ENCODE measurements at regions not wholly inside any gene's neighbourhood (a gene's known extent, or its start where the extent isn't known, plus 50 kb on each side); places are given as distances from the start of the nearest gene placed in this dataset.

- no peak for DNase-seq (ENCODE audit: low read depth, low spot score)
These were observed 119.2 kb downstream of the CCNA1 start for GRCh38 chr13:36551445-36551844.

DNA sequence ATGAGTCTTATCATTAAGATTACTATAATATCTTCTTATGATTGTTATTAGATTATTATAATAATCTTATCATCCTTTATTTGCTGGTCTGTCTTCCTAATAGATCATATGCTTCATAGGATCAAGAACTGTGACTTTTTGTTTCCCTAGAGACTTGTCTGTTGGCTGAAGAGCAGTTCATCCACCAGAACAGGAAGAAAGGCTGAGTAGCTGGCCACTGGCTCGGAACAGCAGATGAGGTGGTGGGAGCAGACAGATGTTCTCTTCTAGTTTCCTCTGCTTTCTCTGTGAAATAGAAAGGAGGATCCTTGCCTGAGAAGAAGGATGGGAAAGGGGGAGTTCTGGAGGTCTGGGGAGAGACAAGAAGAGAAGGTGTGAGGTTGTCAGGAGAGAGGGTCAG lies 120.0 kb downstream of the CCNA1 start:
- DNase-seq (ENCODE audit: low read depth, low spot score), result no peak

DNA sequence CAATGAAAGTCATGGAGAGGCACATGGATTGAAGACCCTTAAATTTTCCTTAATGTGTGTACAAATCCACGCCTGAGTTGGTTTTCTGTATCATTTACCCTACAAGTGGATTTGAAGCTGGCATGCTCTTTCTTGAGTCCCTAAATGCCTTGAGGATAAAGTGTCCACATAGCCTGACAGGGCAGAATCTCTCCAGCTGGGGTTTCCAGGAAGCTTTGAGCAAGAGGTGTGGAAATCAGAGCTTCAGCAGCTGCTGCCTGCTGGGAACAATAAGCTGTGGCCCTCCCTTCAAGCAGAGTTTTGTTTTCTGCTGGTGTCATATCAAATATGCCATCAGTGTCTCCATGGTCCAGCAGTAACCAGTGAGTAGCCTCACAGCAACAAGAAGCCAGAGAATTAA lies 120.3 kb upstream of the SERTM1 start:
- no peak for DNase-seq (ENCODE audit: low read depth, low spot score)

GRCh38 chr13:36555151-36555986 lies 118.5 kb upstream of the SERTM1 start:
- no peak for DNase-seq (ENCODE audit: low read depth, low spot score)

DNA sequence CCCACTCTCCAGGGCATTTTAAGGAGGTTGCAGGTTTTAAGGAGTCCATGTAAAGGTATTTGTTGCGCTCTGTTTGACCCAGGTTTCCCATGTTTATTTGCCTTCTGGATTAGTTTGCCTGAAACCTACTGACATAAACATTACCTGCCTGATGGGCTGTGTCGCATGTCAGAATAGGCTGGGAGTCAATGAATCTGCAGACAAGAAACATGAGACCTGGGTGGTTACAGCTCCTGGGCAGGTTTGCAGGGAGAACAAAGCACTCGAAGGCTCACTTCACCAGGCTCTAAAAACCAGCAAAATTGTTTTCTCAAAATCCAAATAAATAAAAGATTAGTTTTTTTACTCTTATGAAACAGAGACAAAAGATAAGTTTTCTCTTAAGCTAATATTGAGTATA lies 114.4 kb upstream of the SERTM1 start:
- no peak for DNase-seq (ENCODE audit: low read depth, low spot score)

GRCh38 chr13:36567485-36567884 lies 106.3 kb upstream of the SERTM1 start:
- DNase-seq (ENCODE audit: low read depth, low spot score), result no peak

DNA sequence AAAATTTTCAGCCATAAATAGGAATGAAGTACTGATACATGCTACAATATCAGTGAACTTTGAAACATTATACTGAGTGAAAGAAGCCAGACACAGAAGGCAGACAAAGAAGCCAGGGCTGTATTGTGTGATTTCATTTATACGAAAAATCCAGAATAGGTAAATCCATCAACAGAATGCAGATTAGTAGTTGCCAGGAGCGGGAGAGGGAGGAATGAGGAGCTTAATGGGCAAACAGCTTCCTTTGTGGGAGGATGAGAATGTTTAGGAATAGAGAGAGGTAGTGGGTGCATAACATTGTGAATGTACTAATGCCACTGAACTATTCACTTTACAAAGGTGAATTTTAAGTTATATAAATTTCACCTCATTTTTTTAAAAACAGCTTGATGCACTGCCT lies 103.3 kb upstream of the SERTM1 start:
- DNase-seq (ENCODE audit: low read depth, low spot score), result no peak

DNA sequence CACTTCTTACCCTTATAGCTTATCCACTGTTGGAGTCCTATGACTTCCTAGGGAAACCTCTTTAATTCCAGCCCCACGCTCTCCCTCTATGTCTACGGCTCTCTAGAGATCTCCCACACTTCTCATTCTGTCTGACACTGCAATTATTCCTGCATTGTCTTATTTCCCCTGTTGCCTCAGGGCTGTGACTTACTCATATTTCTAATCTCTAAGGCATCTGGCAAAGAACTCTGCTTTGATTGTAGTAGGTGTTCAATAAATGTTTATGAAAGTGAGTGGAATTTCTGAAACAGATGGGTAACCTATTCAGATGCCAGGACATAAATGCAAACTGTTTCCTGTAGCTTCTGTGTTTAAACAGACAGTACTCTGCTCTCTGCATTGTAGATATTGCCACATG lies 102.4 kb upstream of the SERTM1 start:
- no peak for DNase-seq (ENCODE audit: low read depth, low spot score)

- no peak for DNase-seq (ENCODE audit: low read depth, low spot score)
These were observed 90.8 kb upstream of the SERTM1 start for GRCh38 chr13:36582977-36583376.

DNA sequence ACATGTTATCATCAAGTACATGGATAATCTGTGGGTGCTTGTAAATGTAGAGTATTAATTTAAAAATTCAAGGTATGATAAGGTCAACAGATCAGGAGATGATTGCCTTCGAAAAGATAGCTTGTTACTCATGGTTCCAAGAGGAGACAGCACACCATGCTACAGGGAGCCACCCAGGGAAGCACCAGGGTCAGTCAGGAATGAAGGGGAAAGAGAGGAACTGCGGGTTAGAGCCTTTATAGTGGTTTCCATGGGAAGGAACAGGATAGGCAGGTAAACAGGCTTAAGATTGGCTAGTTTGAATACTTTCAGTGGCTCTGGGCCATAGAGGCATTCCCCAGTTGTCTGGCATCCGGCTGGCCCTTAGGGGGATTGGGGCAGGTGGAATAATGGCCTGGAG lies 74.2 kb upstream of the SERTM1 start:
- no peak for DNase-seq (ENCODE audit: low read depth, low spot score)

DNA sequence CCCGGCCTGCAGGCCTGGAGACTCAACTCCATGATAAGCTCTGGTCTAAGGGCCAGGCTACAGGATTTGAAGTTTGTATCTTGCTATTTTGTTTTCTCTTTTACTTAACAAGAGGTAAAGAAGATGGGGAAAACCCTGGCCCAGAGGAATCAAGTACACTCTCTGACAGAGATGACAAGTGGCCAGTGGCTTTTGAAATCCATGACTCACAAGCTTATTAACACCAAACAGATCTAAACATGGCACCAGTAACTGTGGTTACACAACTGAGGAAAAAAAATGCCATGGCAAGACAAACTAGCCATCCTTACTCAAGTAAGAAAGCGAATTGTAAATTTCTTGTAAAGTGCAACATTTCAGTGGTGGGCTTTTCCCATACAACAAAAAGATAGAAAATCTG lies 72.6 kb upstream of the SERTM1 start:
- peak; percentile 58 for DNase-seq (ENCODE audit: low read depth, low spot score)

- DNase-seq (ENCODE audit: low read depth, low spot score), result no peak
These were observed 67.8 kb upstream of the SERTM1 start for GRCh38 chr13:36606060-36606459.

DNA sequence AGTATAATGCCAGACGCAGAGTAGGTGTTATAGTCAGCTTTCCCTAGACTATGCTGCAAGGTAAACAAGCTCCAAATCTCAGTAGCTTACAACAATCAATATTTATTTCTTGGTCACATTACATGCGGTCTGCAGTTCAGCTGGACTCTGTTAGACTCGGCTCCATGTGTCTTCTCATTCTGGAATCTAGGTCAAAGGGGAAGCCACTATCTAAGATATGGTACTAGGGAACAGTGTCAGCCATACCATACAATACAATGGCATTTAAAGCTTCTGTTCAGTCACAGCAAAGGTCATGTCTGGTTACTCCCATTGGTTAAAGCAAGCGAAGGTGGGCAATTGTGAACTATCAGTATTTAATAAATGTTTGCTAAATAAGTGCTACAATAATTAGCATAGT lies 65.3 kb upstream of the SERTM1 start:
- no peak for DNase-seq (ENCODE audit: low read depth, low spot score)

GRCh38 chr13:36612230-36612629 lies 61.6 kb upstream of the SERTM1 start:
- no peak for DNase-seq (ENCODE audit: low read depth, low spot score)

GRCh38 chr13:36616706-36617105 lies 57.1 kb upstream of the SERTM1 start:
- DNase-seq (ENCODE audit: low read depth, low spot score), result no peak

DNA sequence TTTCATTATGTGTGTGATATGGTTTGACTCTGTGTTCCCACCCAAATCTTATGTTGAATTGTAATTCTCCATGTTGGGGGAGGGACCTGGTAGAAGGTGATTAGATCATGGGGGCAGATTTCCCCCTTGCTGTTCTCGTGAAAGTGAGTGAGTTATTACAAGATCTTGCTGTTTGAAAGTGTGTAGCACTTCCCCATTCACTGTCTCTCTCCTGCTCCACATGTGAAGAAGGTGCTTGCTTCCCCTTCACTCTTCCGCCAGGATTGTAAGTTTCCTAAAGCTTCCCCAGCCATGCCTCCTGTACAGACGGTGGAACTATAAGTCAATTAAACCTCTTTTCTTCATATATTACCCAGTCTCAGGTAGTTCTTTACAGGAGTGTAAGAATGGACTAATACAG lies 54.3 kb upstream of the SERTM1 start:
- DNase-seq (ENCODE audit: low read depth, low spot score), result no peak

All from astrocyte of the hippocampus (primary cell).